ENCODE measurements at regions not wholly inside any gene's neighbourhood (a gene's known extent, or its start where the extent isn't known, plus 50 kb on each side); places are given as distances from the start of the nearest gene placed in this dataset.

DNA sequence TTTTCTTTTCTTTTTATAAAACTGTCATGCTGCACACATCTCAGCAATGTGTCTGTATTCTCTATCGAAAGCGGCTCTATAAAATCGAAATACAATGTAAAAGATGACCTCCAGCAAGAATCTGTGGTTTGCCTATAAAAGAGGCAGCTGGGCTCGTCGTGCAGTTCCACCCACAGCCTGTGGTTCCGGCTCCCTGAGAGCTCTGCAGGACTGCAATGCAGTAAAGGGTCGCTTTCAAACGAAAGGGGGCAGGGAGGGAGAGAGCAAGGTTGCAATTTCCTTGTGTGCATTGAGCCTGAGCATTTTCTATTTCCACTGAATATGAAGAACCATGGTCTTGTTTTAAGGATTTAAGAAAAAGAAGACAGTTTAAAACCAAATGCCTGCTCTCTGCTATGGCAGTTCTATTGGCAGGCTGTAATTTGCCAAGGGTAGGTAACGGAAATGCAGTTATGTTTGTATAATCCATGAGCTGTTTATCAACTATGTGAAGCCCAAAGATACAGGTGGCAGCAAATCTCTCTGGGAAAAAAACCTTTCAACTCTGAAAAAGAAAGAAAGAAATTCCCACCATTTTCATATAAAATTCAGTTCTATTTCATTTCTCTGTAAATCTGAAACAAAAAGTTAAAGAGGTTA lies 236.5 kb downstream of the HACE1 start:
- Histone ChIP-seq H3K36me3 (ENCODE audit: control insufficient read depth in 2 of 2, extremely low read depth in 1 of 2, insufficient read depth in 2 of 2, low read length in 2 of 2) (no peaks in the 10 kb centered on the region), H3K9me1 (replicated peaks; ENCODE audit: control insufficient read depth, extremely low read depth, insufficient read depth, low read length) (no peaks in the 10 kb centered on the region), H4K20me1 (replicated peaks; ENCODE audit: control insufficient read depth, extremely low read depth, insufficient read depth, low read length) (no peaks in the 10 kb centered on the region), H3K4me3 (replicated peaks in 1 of 3; ENCODE audit: insufficient read depth in 1 of 3, low read depth in 1 of 3, low read length in 3 of 3) (no peak overlapping the region), H3K4me2 (ENCODE audit: insufficient read depth, low read length) (no peak overlapping the region), H3K4me1 (ENCODE audit: control insufficient read depth, extremely low read depth, insufficient read depth, low read length) (no peaks in the 10 kb centered on the region), H3K9ac (replicated peaks; ENCODE audit: extremely low read depth, insufficient read depth, low read length) (no peak overlapping the region), H3K27me3 (ENCODE audit: control insufficient read depth in 2 of 2, insufficient read depth in 2 of 2, low read length in 2 of 2) (peaks cover 0 to 2% of the 10 kb centered on the region in 2 experiments), H3K9me3 (replicated peaks; ENCODE audit: control insufficient read depth, insufficient read depth, low read length) (no peaks in the 10 kb centered on the region), H3K27ac (ENCODE audit: insufficient read depth, low read depth, low read length) (no peak overlapping the region), H2AFZ (ENCODE audit: low read depth, low read length) (no peak overlapping the region), H3K79me2 (ENCODE audit: control insufficient read depth, insufficient read depth, low read length) (no peaks in the 10 kb centered on the region)
- no TSS peak for BruUV-seq (replicated peaks)
- DNase-seq (ENCODE audit: low read depth, low spot score) (no peak), FAIRE-seq (no peak)
- intact Hi-C loops (cut with micrococcal nuclease) (no loop called here), dilution Hi-C loops (cut with MboI; ENCODE audit: extremely low pct_ligation_motif_present, low sequenced_read_pairs) (no loop called here)
- no peak for TF ChIP-seq JUN (IDR thresholded peaks at IDR 0.05; ENCODE audit: borderline replicate concordance, insufficient read depth, insufficient read length, low read depth)
- no peak for TF ChIP-seq MYC (IDR thresholded peaks at IDR 0.05; ENCODE audit: low read depth, low read length)
- TF ChIP-seq EZH2 (IDR thresholded peaks at IDR 0.05; ENCODE audit: borderline replicate concordance, low read depth, low read length, severe bottlenecking): no peak
- TF ChIP-seq, protein P1, sequence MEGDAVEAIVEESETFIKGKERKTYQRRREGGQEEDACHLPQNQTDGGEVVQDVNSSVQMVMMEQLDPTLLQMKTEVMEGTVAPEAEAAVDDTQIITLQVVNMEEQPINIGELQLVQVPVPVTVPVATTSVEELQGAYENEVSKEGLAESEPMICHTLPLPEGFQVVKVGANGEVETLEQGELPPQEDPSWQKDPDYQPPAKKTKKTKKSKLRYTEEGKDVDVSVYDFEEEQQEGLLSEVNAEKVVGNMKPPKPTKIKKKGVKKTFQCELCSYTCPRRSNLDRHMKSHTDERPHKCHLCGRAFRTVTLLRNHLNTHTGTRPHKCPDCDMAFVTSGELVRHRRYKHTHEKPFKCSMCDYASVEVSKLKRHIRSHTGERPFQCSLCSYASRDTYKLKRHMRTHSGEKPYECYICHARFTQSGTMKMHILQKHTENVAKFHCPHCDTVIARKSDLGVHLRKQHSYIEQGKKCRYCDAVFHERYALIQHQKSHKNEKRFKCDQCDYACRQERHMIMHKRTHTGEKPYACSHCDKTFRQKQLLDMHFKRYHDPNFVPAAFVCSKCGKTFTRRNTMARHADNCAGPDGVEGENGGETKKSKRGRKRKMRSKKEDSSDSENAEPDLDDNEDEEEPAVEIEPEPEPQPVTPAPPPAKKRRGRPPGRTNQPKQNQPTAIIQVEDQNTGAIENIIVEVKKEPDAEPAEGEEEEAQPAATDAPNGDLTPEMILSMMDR (IDR thresholded peaks at IDR 0.05; ENCODE audit: extremely low read depth in 1 of 2, insufficient read depth in 1 of 2, low read depth in 1 of 2, low read length in 2 of 2): no peak
- TF ChIP-seq FOS (IDR thresholded peaks at IDR 0.05; ENCODE audit: borderline replicate concordance, insufficient read depth, low read length): no peak
- ChIA-PET CTCF (interaction anchor here (1.0 kb wide), 1 partner anchor 10 kb away, joined by 3 read pairs; no protein-coding TSS in a partner anchor), POLR2A (no interaction called here)

- no peak for TF ChIP-seq MAX (IDR thresholded peaks at IDR 0.05; ENCODE audit: insufficient read depth, insufficient read length)
- no peaks in the 10 kb centered on the region for H3K4me1 ChIP-seq (ENCODE audit: control insufficient read depth, extremely low read depth, insufficient read depth, low read length)
- no peak overlapping the region for H3K9ac ChIP-seq (replicated peaks; ENCODE audit: extremely low read depth, insufficient read depth, low read length)
- intact Hi-C loops (cut with micrococcal nuclease) (no loop called here), dilution Hi-C loops (cut with MboI; ENCODE audit: extremely low pct_ligation_motif_present, low sequenced_read_pairs) (no loop called here)
- DNase-seq (ENCODE audit: low read depth, low spot score): no peak
- no peak overlapping the region for H3K4me2 ChIP-seq (ENCODE audit: insufficient read depth, low read length)
- ChIA-PET CTCF (no interaction called here), POLR2A (no interaction called here)
- no peaks in the 10 kb centered on the region for H4K20me1 ChIP-seq (replicated peaks; ENCODE audit: control insufficient read depth, extremely low read depth, insufficient read depth, low read length)
- no peak overlapping the region for H3K4me3 ChIP-seq (replicated peaks in 1 of 3; ENCODE audit: insufficient read depth in 1 of 3, low read depth in 1 of 3, low read length in 3 of 3)
- H3K27me3 ChIP-seq (ENCODE audit: control insufficient read depth in 2 of 2, insufficient read depth in 2 of 2, low read length in 2 of 2): peaks cover 0 to 2% of the 10 kb centered on the region in 2 experiments
- no peak overlapping the region for H2AFZ ChIP-seq (ENCODE audit: low read depth, low read length)
- no TSS peak for BruUV-seq (replicated peaks)
- H3K36me3 ChIP-seq (ENCODE audit: control insufficient read depth in 2 of 2, extremely low read depth in 1 of 2, insufficient read depth in 2 of 2, low read length in 2 of 2): no peaks in the 10 kb centered on the region
- no peak overlapping the region for H3K27ac ChIP-seq (ENCODE audit: insufficient read depth, low read depth, low read length)
- no peaks in the 10 kb centered on the region for H3K9me1 ChIP-seq (replicated peaks; ENCODE audit: control insufficient read depth, extremely low read depth, insufficient read depth, low read length)
- no peaks in the 10 kb centered on the region for H3K79me2 ChIP-seq (ENCODE audit: control insufficient read depth, insufficient read depth, low read length)
- FAIRE-seq: no peak
- no peaks in the 10 kb centered on the region for H3K9me3 ChIP-seq (replicated peaks; ENCODE audit: control insufficient read depth, insufficient read depth, low read length)
Measured at GRCh38 chr6:104621396-104621795, 238.3 kb downstream of the HACE1 start.

All from endothelial cell of umbilical vein (primary cell).